Right renal cortex interstitium (tissue), 3 donors: ENCODE measurements at regions not wholly inside any gene's neighbourhood (a gene's known extent, or its start where the extent isn't known, plus 50 kb on each side); places are given as distances from the start of the nearest gene placed in this dataset.
"Not testable (repeated sequence)": the region's sequence is repeated elsewhere in the genome, so short reads cannot be mapped to it uniquely, and the experiment has no call there.

Experiments used
- DNase-seq, 3 donors: peaks; one replicate each; pipeline ENCODE4 v3.0.0-alpha.2; 2013; ENCODE audit warnings: low read depth in 3 of 3, low spot score in 2 of 3

DNA sequence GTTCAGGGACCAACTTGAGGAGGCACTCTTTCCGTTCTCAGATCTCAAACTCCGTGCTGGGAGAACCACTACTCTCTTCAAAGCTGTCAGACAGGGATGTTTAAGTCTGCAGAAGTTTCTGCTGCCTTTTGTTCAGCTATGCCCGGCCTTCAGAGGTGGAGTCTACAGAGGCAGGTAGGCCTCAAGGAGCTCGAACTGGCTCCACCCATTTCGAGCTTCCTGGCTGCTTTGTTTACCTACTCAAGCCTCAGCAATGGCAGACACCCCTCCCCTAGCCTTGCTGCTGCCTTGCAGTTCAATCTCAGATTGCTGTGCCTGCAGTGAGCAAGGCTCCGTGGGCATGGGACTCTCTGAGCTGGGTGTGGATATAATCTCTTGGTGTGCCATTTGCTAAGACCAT lies 108.2 kb downstream of the DHRS2 start:
- DNase-seq = not testable (repeated sequence)

GRCh38 chr14:23750357-23750756 lies 114.2 kb downstream of the DHRS2 start:
- DNase-seq = no peak

GRCh38 chr14:23751616-23752015 lies 115.5 kb downstream of the DHRS2 start:
- no peak for DNase-seq

DNA sequence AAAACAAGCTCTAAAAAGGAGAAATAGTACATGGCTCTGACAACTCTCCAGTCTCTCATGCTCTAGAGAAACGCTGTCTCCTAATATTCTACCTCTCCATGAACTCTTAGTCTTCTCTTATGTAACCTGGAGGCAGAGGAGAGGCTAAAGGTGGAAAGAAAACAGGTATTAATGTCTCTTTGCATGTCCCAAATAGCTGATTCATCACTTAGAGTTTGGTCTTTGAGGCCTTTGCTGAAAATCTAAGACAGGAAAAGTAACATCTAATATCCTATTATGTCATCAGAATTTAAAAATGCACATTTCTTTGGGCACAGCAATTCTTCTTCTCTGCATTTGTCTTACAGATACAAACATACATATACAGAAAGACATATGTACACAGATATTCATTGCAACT lies 127.2 kb downstream of the DHRS2 start:
- DNase-seq = no peak

DNA sequence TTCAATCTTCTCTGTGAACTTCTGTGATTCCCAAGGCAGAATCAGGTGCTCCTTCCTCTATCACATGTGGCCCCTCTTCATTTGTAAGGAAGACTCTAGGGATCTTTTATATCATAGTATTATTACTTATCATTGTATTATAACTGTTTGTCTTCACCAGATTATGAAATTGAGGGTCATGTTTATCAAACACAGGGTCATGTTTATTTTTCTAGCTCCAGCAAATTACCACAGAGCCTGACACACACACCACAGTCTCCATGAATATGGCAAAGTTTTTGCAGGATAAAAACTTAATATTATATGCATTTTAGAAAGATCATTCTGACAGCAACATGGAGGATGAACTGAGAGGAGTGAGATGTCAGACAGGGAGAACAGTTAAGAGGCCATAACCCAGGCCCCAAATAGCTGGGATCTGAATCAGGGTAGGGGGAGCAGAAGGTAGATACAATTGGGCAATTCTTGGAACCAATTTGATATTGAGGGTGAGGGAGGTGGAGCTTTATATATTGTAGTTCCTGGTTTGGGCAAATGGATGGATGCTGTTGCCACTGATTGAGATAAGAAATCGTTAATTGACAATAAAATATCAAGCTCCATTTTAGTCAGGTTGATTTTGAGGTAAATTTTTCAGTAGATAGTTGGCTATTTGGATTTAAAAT lies 130.7 kb downstream of the DHRS2 start:
- no peak for DNase-seq

GRCh38 chr14:23769221-23769728 lies 133.1 kb downstream of the DHRS2 start:
- DNase-seq = not testable (repeated sequence)

DNA sequence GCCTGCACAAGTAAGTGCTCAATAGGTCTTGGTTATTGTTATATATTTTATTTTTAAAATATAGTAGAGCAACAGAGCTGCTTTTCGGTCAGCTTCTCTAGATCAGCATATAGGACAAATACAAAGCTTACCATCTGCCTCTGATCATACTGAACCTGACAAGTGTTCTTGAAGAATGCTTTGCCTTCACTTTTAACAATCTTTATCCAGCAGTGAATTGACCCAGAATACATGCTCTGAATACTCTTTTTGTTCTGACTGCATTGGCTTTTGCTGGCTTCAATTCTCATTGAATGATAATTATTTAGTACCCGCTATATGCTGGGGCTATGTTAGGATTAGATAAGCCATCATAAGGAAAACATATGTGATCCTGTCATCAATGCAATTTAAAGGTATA lies 137.8 kb downstream of the DHRS2 start:
- no peak for DNase-seq

GRCh38 chr14:23776296-23776695 lies 140.1 kb downstream of the DHRS2 start:
- no peak for DNase-seq

DNA sequence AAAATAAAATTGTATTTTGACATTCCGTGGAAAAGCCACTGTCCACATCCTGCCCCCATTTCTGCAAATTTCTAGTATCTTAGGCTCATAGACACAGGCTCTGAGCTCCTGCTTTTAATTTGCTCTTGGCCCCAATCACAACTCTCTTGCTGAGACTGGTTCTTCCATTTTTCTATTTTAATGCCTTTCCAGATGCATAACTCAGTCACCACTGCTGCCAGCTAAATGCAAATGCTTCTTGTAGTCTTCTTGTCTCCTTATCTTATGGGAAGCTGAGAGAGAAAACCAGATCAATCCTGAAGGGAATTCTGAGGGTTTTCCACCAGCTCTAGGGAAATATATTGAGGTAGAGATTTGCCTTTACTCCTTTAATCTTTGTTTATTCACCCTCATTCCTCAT lies 149.0 kb downstream of the DHRS2 start:
- DNase-seq = no peak

DNA sequence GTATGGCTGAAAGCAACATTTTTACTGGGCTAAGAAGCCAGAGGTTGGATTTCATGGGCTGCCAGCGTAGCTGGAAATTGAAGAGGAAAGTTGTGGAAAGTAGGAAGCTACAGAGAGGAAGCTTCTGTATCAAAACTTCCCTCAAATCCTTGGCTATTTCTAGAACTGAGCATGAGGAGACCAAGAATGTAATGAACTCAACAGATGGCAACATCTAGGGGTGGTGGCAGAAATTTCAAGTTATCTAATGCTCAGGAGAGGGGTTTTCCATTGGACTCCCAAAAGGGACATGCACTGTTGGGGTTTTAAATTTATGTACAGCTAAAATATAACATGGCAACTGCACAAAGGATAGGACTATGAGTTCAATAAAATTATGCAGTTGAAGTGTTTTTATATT lies 151.3 kb downstream of the DHRS2 start:
- DNase-seq = no peak

DNA sequence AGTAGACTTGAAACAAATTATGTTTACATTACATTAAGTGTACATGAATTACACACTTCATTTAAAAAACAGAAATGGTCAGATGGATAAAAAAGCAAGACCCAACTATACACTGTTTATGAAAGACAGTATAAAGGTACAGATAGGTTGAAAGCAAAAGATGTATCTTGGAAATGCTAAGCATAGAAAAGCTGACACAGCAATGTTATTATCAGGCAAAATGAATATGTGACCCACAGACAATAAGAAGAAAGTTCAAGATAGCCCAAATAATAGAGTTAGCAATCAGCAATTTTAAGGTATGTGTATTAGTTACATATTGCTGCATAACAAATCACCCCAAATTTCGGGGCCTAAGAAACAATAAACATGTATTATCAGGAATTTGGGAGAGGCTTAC lies 153.5 kb downstream of the DHRS2 start:
- no peak for DNase-seq

DNA sequence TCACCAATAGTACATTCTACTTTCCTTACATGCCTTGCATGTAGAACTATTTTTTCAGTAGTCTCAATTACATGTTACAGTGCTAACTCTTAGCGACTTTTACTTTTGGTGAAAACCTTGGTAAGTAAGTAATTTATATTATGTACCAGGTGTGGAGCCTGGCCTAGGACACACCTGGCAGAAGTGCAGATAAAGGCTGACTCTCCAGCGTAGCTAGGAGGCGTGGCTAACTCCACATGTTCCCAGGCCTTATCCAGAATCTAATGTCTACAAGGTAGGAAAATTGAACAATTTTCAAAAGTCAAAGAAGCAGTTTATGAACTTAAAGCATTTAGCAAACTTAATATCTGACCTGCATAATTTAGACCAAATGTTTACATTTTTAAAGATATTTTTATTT lies 157.4 kb downstream of the DHRS2 start:
- DNase-seq = no peak

GRCh38 chr14:23800811-23801210 lies 152.8 kb upstream of the DHRS4 start:
- no peak for DNase-seq

DNA sequence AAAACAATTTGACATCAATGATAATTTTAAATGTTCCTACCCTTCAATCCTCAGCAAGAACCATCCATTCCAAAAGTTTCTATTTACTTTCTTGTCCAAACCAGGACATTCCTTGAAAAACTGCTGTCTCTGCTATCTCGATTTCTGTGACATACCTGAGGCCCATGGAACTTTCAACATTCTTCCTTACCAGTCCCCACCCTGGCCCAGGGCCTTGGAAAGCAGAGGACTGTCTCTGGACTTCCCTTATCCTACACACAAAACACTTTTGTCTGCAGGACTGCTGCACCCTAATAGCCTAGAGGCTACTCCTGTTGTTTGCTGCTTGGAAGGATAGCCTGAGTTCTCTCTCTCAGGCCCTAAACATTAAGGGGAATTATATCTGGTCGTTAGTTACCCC lies 151.8 kb upstream of the DHRS4 start:
- no peak for DNase-seq

- DNase-seq = no peak
Measured at GRCh38 chr14:23804817-23805216, 148.8 kb upstream of the DHRS4 start.

DNA sequence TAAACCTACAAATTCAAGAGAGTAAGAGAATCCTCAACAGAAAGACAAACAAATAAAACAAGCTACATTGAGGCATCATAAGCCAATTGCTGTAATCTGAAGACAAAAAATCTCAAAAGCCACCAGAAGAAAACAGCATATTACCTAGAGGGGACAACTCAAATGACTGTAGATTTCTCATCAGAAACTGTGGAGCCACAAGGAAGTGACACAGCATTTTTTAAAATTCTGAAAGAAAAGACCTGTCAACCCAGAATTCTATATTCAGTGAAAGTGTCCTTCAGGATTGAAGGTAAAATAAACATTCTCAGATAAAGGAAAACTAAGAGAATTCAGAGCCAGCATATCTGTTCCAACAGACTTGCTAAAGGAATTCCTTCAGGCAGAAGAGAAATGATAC lies 147.8 kb upstream of the DHRS4 start:
- DNase-seq = no peak

DNA sequence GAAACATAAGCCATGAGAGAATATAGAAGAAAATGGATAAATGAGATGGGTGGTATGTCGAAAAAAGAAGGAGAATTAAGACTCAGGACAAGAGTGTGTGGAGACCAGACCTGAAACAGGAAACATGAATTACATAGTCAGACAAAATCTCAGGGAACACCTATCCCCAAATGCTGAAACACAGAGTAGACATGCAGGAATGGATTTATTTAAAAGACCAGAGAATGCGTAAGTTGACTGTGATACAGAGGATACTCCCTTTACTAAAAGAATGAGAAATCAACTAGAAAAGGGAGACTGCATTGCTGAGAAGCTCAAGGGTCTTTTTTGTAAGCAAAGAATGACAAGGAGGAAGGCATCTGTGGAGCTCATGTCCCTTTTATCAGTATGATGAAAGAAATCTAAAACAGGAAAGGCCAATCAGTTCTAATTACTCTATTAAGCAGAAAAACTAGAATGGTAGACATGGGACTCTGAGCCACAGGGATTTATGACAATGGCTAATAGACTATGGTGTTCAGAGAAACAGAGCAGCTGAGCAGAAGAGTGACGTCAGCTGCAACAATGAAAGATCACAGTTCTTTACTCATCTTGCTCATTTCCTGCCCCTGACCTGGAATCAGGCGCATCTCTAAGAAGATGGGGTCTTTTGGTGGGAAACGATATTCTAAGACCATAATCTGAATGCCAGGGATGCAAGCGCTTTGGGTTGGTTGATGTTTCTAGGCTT lies 138.9 kb upstream of the DHRS4 start:
- no peak for DNase-seq

GRCh38 chr14:23816371-23816770 lies 137.2 kb upstream of the DHRS4 start:
- no peak for DNase-seq

DNA sequence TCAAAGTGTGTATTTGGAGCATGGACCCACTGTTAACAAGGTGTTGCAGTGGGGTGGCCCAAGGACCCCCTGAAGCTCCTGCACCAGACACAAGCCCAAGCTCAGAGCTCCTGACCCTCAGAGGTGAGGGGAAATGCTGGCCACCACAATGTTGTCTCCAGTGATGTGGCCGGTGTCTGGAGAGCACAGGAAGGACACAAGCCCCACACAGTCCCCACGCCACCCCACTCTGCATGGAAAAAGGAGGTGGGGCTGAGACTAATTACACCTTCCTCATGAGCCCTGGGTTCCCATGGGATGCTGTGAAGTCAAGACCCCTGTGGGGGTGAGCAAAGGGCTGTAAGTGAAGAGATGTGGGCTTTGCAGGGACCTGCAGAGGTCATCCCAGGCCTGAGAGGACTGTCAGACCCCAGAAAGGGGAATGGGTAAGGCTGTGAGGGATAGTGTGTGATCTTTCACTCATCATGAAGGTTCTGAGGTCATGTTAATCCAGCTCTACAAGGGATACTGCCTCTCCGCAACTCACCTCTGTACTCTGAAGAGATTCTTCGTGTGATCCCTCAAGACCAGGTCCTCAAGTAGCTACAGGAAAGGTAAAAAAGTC lies 136.3 kb upstream of the DHRS4 start:
- no peak for DNase-seq

DNA sequence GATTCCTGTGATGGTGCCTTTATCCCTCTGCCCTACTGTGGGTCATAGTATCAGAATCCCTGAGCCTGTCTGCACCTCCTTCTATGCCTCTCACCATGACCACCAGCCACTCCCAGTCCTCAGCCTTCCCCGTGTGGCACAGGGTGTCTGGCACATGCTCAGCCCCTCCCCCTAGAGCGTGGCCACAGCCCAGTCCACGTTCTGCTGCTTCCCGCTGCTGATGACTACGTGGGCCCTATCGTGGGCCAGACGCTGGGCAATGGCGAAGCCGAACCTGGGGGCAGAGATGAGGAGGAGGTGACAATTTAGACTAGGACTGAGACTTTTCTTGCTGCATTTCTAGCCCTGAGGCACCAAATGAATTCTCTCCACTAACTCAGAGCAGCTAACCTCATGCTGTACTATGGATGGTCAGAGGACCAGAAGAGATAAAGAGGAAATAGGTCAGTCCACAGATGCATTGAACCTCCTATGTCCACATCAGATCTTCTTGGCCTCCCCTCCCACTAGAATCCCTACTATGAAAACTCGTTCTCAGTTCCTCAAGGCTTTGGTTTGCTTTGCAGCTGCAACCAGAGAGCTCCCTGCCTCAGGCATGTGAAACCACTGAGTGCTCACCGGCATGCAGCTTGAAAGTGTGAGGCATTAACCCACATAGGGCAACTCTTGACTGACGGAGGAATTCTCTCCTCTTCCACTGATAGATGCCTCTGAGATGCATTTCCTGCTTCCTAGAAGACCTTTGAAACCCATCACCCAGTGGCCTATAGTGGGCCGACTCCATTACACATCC lies 126.3 kb upstream of the DHRS4 start:
- no peak for DNase-seq

- DNase-seq = no peak
Measured at GRCh38 chr14:23828001-23828400, 125.6 kb upstream of the DHRS4 start.
